GM12891 (cell line): ENCODE measurements at regions not wholly inside any gene's neighbourhood (a gene's known extent, or its start where the extent isn't known, plus 50 kb on each side); places are given as distances from the start of the nearest gene placed in this dataset.

Source experiments
- PAX5 ChIP-seq: IDR thresholded peaks from 2 replicates; pipeline ENCODE4 v1.6.1; 2011; ENCODE audit warnings: low read length, moderate library complexity, mild to moderate bottlenecking; ENCODE audit not compliant: insufficient read depth, severe bottlenecking
- POLR2A ChIP-seq: IDR thresholded peaks from 2 replicates; pipeline ENCODE4 v1.6.1; 2011; ENCODE audit warnings: low read depth, low read length, control low read depth
- POLR2AphosphoS5 ChIP-seq: IDR thresholded peaks from 2 replicates; pipeline ENCODE4 v1.6.1; 2011; ENCODE audit warnings: low read depth, low read length, control low read depth
- POU2F2 ChIP-seq: IDR thresholded peaks from 2 replicates; pipeline ENCODE4 v1.6.1; 2011; ENCODE audit warnings: low read depth, mild to moderate bottlenecking, control low read depth, low read length, moderate library complexity
- TAF1 ChIP-seq: IDR thresholded peaks from 2 replicates; pipeline ENCODE4 v1.6.1; 2011; ENCODE audit warnings: low read depth, low read length, control low read depth

GRCh38 chr2:60379684-60380083, 173.8 kb downstream of the BCL11A start:
- TF ChIP-seq POLR2AphosphoS5 (no peak), POLR2A (no peak), TAF1 (no peak), PAX5 (no peak), POU2F2 (no peak)
